Duodenal mucosa (tissue), 2 donors: ENCODE measurements at regions not wholly inside any gene's neighbourhood (a gene's known extent, or its start where the extent isn't known, plus 50 kb on each side); places are given as distances from the start of the nearest gene placed in this dataset.

Source experiments
- H3K27ac ChIP-seq: one replicate; pipeline ENCODE4 v1.7.0; 2013; ENCODE audit warnings: low read depth, low read length
- H3K27me3 ChIP-seq, 2 donors: one replicate each; pipeline ENCODE4 v1.7.0; 2013; ENCODE audit warnings: low read length in 2 of 2, control low read depth in 1 of 2; ENCODE audit not compliant: insufficient read depth in 2 of 2, control insufficient read depth in 1 of 2
- H3K36me3 ChIP-seq, 2 donors: one replicate each; pipeline ENCODE4 v1.7.0; 2013; ENCODE audit warnings: low read length in 2 of 2, control low read depth in 1 of 2; ENCODE audit not compliant: insufficient read depth in 2 of 2, control insufficient read depth in 1 of 2
- H3K4me1 ChIP-seq, 2 donors: one replicate each; pipeline ENCODE4 v1.7.0; 2013; ENCODE audit warnings: low read length in 2 of 2, control low read depth in 1 of 2; ENCODE audit not compliant: insufficient read depth in 2 of 2, control insufficient read depth in 1 of 2
- H3K4me3 ChIP-seq, 2 donors: one replicate each; pipeline ENCODE4 v1.7.0; 2013; ENCODE audit warnings: low read length in 2 of 2, low read depth in 1 of 2
- H3K9ac ChIP-seq, 2 donors: one replicate each; pipeline ENCODE4 v1.7.0; 2013; ENCODE audit warnings: low read length in 2 of 2, low read depth in 1 of 2
- H3K9me3 ChIP-seq, 2 donors: one replicate each; pipeline ENCODE4 v1.7.0; 2013; ENCODE audit warnings: low read length in 2 of 2, control low read depth in 1 of 2; ENCODE audit not compliant: control insufficient read depth in 1 of 2

DNA sequence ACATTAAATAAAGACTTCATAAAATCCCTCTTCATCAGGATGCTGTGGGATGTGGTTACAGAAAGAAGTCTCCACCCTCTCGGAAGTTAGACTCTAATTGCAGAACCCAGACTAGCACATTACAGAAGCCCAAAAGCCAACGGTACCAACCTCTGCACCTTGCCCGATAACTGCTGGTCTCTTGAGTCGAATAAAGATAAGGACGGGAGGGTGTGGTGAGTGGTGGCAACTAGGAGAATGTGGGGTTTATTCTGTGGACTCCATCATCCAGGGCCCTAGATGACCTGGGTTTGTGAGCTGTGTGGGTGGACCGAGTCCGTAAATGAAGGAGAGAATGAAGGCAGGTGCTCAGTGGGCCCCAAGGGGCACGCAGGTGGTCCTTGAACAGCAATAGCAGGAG lies 462.8 kb upstream of the ID2 start:
- Histone ChIP-seq H3K27ac (no peak overlapping the region), H3K9me3 (no peaks in the 10 kb centered on the region), H3K4me1 (peaks cover 5 to 16% of the 10 kb centered on the region in 2 donors), H3K4me3 (no peak overlapping the region), H3K9ac (no peak overlapping the region), H3K36me3 (no peaks in the 10 kb centered on the region), H3K27me3 (no peaks in the 10 kb centered on the region)

DNA sequence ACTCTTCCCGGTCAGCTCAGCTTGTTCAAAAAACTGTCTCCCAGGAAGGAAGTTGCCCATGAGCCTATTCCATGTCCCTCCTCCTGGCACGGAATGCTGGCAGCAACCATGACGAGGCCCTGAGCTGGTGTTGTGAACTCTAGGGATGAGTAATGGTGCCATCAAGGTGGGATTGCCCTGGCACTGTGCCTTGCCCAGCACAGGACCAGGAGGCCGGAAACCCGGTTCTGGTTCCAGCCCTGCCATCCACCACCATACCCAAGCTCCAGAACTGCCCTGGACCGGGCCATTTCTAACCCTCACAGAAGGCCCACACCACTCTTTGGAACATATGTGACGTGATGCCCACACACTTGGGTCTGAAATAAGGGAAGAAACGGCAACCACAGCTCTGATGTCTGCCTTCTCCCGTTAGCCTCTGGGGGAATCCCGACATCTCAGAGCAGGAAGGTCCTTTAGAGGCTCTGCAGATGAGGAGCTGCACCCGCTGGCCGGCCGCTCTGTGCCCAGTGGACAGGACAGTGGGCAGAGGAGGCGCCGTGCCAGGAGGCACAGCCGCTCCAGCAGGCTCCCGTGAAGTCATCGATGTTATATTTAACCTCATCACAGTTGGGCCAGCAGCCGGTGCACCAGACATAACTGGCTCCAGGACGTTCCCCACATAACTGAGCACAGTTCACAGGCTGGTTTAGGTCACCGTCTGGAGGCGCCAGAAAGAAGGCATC lies 462.1 kb upstream of the ID2 start:
- no peaks in the 10 kb centered on the region for H3K36me3 ChIP-seq
- no peak overlapping the region for H3K27ac ChIP-seq
- H3K4me1 ChIP-seq: peaks cover 5 to 16% of the 10 kb centered on the region in 2 donors
- H3K9ac ChIP-seq: no peak overlapping the region
- H3K27me3 ChIP-seq: no peaks in the 10 kb centered on the region
- no peaks in the 10 kb centered on the region for H3K9me3 ChIP-seq
- H3K4me3 ChIP-seq: no peak overlapping the region

DNA sequence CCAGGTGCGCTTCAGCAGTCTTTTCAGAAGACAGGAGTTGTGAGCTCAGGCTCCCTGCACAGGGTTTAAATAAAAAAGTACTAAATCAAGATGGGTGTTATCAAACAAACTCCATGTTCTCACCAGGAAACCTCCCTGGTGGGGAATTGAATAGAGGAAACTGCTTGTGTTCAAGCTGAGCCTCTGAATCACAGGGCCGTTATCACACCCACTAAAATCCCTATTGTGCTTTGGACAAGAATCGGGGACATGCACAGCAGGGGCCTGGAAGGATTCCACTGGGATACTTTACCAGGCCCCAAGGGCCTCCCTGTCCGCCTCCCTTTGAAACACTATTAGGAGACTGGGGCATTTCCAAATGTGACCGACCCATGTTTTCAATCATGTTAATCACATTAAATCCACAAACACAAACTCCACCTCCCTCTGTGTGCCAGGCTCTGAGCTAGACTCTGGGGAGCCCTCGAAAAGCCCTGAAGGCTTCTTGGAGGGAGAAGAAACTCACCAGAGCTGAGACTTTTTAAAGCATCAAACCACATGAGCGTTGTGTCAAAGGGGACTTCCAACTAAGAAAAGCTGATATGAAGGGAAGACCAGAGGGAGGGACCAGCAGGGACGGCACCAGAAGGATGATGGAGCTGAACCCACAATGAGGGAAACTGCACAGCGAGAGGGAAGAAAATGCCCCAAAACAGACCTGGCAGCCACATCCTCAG lies 458.7 kb upstream of the ID2 start:
- H3K27me3 ChIP-seq: no peaks in the 10 kb centered on the region
- H3K4me1 ChIP-seq: peaks cover 0 to 7% of the 10 kb centered on the region in 2 donors
- H3K4me3 ChIP-seq: no peak overlapping the region
- H3K9me3 ChIP-seq: no peaks in the 10 kb centered on the region
- no peak overlapping the region for H3K9ac ChIP-seq
- no peak overlapping the region for H3K27ac ChIP-seq
- H3K36me3 ChIP-seq: no peaks in the 10 kb centered on the region

DNA sequence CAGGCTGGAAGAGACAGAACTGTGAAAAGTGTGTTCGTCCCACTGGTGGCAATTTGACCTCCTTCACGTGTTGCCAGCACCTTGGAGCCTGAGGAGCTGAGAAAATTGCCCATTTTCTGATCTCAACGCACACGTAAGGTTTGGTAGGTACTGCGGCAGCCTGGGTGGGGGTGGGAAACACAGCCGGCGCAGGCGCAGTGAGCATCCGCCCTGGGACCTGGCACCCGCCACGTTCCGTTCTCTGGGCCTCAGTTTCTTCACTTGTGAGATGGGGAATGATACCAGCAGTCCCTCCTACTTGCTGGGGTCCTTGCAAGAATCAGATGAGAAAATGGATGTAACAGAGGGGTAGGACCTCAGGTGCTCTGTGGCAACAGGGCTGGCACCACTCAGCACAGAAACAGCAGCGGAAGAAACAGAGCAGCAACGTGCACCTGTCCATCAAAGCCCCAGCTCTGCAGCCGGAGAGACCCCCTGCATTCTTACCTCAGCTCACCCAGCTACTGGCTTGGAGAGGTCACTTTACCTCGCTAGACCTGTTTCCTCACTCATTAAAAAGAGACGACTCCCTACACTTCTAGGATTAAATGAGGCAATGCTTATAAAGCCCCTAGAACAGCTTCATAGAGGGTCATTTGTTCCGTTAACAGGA lies 458.0 kb upstream of the ID2 start:
- Histone ChIP-seq H3K4me3 (no peak overlapping the region), H3K27ac (no peak overlapping the region), H3K9me3 (no peaks in the 10 kb centered on the region), H3K27me3 (no peaks in the 10 kb centered on the region), H3K36me3 (no peaks in the 10 kb centered on the region), H3K9ac (no peak overlapping the region), H3K4me1 (peaks cover 0 to 3% of the 10 kb centered on the region in 2 donors)

DNA sequence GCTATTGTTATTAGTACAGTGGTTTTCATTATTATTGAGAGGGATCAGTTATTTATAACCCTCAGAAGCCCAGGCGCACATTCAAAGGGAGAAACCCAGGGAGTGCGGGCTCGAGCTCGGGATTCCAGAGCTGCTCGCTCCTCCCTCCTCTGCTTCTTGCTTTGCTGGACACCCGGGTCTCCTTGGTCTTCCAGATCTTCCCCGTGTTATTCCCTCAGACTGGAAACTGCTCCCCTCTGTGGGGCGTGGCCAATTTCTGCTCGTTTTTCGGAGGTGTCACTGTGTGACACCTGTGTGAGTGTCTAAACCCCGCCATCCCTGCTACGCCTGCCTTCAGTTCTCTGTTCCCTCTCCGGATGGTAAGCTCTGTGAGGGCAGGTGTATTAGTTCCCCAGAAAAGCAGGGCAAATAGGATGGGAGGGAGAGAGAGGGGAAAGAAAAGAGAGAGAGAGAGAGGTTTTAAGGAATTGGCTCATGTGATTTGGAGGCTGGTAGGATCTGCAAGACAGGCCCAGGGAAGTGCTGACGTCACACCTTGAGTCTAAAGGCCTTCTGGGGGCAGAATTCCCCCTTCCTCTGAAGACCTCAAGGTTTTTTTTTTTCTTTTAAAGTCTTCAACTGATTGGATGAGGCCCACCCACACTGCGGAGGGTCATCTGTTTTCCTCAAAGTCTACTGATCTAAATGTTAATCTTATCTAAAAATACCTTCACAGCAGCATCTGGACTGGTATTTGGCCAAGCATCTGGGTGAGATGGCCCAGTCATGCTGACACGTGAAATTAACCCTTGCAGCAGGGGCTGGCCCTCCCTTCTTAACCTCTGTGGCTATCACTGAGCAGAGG lies 457.3 kb upstream of the ID2 start:
- H3K9ac ChIP-seq: no peak overlapping the region
- H3K4me1 ChIP-seq: no peaks in the 10 kb centered on the region
- H3K27ac ChIP-seq: no peak overlapping the region
- H3K4me3 ChIP-seq: no peak overlapping the region
- H3K36me3 ChIP-seq: no peaks in the 10 kb centered on the region
- no peaks in the 10 kb centered on the region for H3K27me3 ChIP-seq
- no peaks in the 10 kb centered on the region for H3K9me3 ChIP-seq

GRCh38 chr2:8225266-8225665 lies 456.6 kb upstream of the ID2 start:
- no peak overlapping the region for H3K9ac ChIP-seq
- no peaks in the 10 kb centered on the region for H3K4me1 ChIP-seq
- H3K27me3 ChIP-seq: no peaks in the 10 kb centered on the region
- H3K4me3 ChIP-seq: no peak overlapping the region
- no peak overlapping the region for H3K27ac ChIP-seq
- H3K36me3 ChIP-seq: no peaks in the 10 kb centered on the region
- no peaks in the 10 kb centered on the region for H3K9me3 ChIP-seq

DNA sequence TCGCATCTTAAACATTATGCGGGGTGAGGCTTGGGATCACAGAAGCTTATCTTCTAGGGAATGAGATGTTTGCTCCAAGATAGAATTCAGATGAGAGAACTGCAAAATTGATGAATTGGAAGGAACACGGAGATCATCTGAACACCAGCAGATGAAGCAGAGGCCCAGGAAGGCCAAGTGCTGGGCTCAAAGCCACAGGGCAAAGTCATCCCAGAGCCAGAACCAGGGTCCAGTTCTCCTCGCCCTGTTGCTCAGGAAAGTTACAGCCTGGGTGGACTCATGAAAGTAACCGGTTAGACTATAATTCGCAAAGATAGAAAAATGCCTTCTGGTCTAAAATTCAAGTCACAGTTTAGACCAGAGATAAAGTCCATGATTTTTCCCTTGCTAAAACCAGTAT lies 456.1 kb upstream of the ID2 start:
- no peaks in the 10 kb centered on the region for H3K9me3 ChIP-seq
- no peak overlapping the region for H3K4me3 ChIP-seq
- H3K27ac ChIP-seq: no peak overlapping the region
- no peak overlapping the region for H3K9ac ChIP-seq
- no peaks in the 10 kb centered on the region for H3K36me3 ChIP-seq
- H3K4me1 ChIP-seq: no peaks in the 10 kb centered on the region
- no peaks in the 10 kb centered on the region for H3K27me3 ChIP-seq

DNA sequence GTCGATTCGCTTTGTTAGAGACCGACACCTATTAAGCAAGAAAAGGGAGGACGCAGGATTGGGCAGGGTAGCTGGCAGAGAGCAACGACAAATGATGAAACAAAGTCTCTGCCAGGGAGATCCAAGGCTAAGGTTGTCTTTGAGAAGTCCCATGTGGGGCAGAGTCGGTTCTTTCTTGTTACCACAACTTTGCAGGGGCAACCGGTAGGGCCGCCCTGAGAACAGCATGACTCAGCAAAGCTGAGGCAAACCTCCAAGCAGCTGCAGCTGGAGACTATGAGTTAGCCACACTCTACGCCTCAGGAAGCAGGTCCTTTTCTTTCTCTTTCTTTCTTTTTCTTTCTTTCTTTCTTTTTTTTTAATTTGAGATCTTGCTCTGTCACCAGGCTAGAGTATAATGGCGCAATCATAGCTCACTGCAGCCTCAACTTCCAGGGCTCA lies 452.3 kb upstream of the ID2 start:
- no peaks in the 10 kb centered on the region for H3K9me3 ChIP-seq
- peaks cover 0 to under 1% of the 10 kb centered on the region in 2 donors for H3K4me1 ChIP-seq
- no peak overlapping the region for H3K27ac ChIP-seq
- H3K9ac ChIP-seq: no peak overlapping the region
- no peak overlapping the region for H3K4me3 ChIP-seq
- no peaks in the 10 kb centered on the region for H3K27me3 ChIP-seq
- no peaks in the 10 kb centered on the region for H3K36me3 ChIP-seq

- H3K9ac ChIP-seq: no peak overlapping the region
- H3K36me3 ChIP-seq: no peaks in the 10 kb centered on the region
- no peak overlapping the region for H3K27ac ChIP-seq
- no peak overlapping the region for H3K4me3 ChIP-seq
- no peaks in the 10 kb centered on the region for H3K27me3 ChIP-seq
- no peaks in the 10 kb centered on the region for H3K9me3 ChIP-seq
- H3K4me1 ChIP-seq: peaks cover 0 to 7% of the 10 kb centered on the region in 2 donors
These were observed 451.4 kb upstream of the ID2 start for GRCh38 chr2:8230466-8230865.
